HCT116 (cell line): ENCODE measurements at regions not wholly inside any gene's neighbourhood (a gene's known extent, or its start where the extent isn't known, plus 50 kb on each side); places are given as distances from the start of the nearest gene placed in this dataset.

Source experiments
- CTCF ChIP-seq, 3 experiments: fragments of 200-600 bp in 1 of 3; sonication (generic) in 1 of 3; IDR thresholded peaks in 2 of 3; conservative IDR thresholded peaks in 1 of 3; 2 replicates each; pipeline ENCODE4 v1.5.1; 2012 to 2017; ENCODE audit warnings: low read depth in 2 of 3, low read length in 2 of 3, antibody characterized with exemption in 1 of 3, borderline replicate concordance in 1 of 3, control low read depth in 1 of 3, mild to moderate bottlenecking in 1 of 3, mixed read lengths in 1 of 3, mixed run types in 1 of 3, moderate library complexity in 1 of 3; ENCODE audit not compliant: insufficient read depth in 1 of 3
- RAD21 ChIP-seq: IDR thresholded peaks from 2 replicates; pipeline ENCODE4 v1.6.1; 2012; ENCODE audit warnings: low read depth, mild to moderate bottlenecking
- REST ChIP-seq: IDR thresholded peaks from 2 replicates; pipeline ENCODE4 v1.6.1; 2012; ENCODE audit warnings: low read depth
- TF ChIP-seq, protein P1 (sequence below): IDR thresholded peaks from 2 replicates; pipeline ENCODE4 v1.6.1; 2012
- TF ChIP-seq, protein P2 (sequence below): IDR thresholded peaks from 2 replicates; pipeline ENCODE4 v1.6.1; 2012

- TF ChIP-seq REST (no peak), CTCF (IDR thresholded peaks at IDR 0.05 in 2 of 3, conservative IDR thresholded peaks at IDR 0.05 in 1 of 3; ENCODE audit: borderline replicate concordance in 1 of 3, insufficient read depth in 1 of 3, low read depth in 2 of 3, low read length in 2 of 3) (no peak), RAD21 (no peak)
- TF ChIP-seq, protein P1, sequence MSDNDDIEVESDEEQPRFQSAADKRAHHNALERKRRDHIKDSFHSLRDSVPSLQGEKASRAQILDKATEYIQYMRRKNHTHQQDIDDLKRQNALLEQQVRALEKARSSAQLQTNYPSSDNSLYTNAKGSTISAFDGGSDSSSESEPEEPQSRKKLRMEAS: no peak
- TF ChIP-seq, protein P2, sequence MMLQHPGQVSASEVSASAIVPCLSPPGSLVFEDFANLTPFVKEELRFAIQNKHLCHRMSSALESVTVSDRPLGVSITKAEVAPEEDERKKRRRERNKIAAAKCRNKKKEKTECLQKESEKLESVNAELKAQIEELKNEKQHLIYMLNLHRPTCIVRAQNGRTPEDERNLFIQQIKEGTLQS: no peak
Measured at GRCh38 chr18:41418598-41418997, 536.4 kb upstream of the PIK3C3 start.
